Spleen (tissue), 7 donors: ENCODE measurements at regions not wholly inside any gene's neighbourhood (a gene's known extent, or its start where the extent isn't known, plus 50 kb on each side); places are given as distances from the start of the nearest gene placed in this dataset.

Experiments used
- POLR2A ChIP-seq, 3 donors: fragments of 450-650 bp; IDR thresholded peaks; one replicate each; pipeline ENCODE4 v1.5.1; 2017; ENCODE audit warnings: antibody characterized with exemption in 3 of 3, mild to moderate bottlenecking in 1 of 3
- TF ChIP-seq, protein P1 (sequence below), 11 experiments: fragments of 200-600 bp in 7 of 11; fragments of 450-650 bp in 4 of 11; sonication (generic) in 4 of 11; IDR thresholded peaks in 8 of 11; conservative IDR thresholded peaks in 3 of 11; 1 replicate in 7 of 11; 2 replicates in 4 of 11; pipeline versions ENCODE4 v1.4.0 to v1.8.0; 2016 to 2021; ENCODE audit warnings: antibody characterized with exemption in 11 of 11, inconsistent platforms in 4 of 11, mild to moderate bottlenecking in 1 of 11
- donor health status: DM: no; HTN: no; CAD: no; lungs with moderate emphysema.
- donor health status: DM: no; HTN: no; CAD: no.
- donor health status: DM: no; HTN: no; CAD: no.

DNA sequence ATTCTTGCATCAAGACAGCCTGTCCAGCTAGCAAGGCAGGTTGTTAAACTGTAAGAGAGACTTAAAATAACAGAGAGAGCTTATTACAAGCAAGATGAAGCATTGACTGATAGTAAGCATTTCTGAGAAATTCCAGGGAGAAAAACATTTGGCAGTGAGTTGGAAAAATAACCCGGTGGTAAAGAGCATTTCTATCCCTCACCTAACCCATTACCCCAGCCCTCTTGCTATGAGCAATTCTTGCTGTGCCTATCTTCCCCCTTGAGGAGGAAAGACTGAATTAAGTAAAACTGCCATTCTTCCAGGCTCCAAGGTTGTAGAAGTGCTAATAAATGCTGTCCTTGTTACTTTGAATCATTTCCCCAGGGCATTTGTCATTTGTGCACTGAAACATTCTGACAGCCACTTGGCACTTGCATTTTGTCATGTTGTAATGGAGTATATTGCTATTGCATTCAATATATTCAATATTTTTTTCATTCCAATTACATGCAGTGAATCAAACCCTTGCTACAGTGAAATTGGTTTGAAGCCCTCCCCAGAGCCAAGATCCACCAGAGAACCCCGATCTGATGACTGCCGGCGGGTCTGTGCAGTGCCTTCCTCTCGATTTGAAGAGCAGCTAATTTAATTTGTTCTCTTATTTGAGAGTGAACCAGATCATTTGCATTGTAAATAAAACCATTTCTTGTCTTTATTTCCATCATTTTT lies 291.1 kb downstream of the HIVEP2 start:
- TF ChIP-seq, protein P1, sequence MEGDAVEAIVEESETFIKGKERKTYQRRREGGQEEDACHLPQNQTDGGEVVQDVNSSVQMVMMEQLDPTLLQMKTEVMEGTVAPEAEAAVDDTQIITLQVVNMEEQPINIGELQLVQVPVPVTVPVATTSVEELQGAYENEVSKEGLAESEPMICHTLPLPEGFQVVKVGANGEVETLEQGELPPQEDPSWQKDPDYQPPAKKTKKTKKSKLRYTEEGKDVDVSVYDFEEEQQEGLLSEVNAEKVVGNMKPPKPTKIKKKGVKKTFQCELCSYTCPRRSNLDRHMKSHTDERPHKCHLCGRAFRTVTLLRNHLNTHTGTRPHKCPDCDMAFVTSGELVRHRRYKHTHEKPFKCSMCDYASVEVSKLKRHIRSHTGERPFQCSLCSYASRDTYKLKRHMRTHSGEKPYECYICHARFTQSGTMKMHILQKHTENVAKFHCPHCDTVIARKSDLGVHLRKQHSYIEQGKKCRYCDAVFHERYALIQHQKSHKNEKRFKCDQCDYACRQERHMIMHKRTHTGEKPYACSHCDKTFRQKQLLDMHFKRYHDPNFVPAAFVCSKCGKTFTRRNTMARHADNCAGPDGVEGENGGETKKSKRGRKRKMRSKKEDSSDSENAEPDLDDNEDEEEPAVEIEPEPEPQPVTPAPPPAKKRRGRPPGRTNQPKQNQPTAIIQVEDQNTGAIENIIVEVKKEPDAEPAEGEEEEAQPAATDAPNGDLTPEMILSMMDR (IDR thresholded peaks at IDR 0.05 in 8 of 11, conservative IDR thresholded peaks at IDR 0.05 in 3 of 11) = no peak
- TF ChIP-seq POLR2A (IDR thresholded peaks at IDR 0.05) = no peak
